HL-60/S4 (cell line): ENCODE measurements at regions not wholly inside any gene's neighbourhood (a gene's known extent, or its start where the extent isn't known, plus 50 kb on each side); places are given as distances from the start of the nearest gene placed in this dataset.

Experiments
- in situ Hi-C: fragments of 300-500 bp; cut with MboI; formaldehyde crosslinking; loops from 2 replicates; pipeline ENCODE4 v1.14.3; 2022; ENCODE audit warnings: low sequenced_read_pairs

- in situ Hi-C loops: no loop called here
Observed at GRCh38 chr7:155138204-155138603, 68.1 kb downstream of the HTR5A start.

- in situ Hi-C loops: no loop called here
Observed at GRCh38 chr7:155141562-155141961, 71.4 kb downstream of the HTR5A start.

- in situ Hi-C loops: no loop called here
Observed at GRCh38 chr7:155143381-155143780, 73.3 kb downstream of the HTR5A start.

- in situ Hi-C loops: no loop called here
Observed at GRCh38 chr7:155144371-155144770, 74.2 kb downstream of the HTR5A start.

GRCh38 chr7:155145477-155146255 lies 75.5 kb downstream of the HTR5A start:
- in situ Hi-C loops: no loop called here

GRCh38 chr7:155147172-155147571 lies 77.0 kb downstream of the HTR5A start:
- in situ Hi-C loops: no loop called here

- in situ Hi-C loops: no loop called here
Observed at GRCh38 chr7:155147624-155148023, 77.5 kb downstream of the HTR5A start.

- in situ Hi-C loops: no loop called here
Observed at GRCh38 chr7:155153676-155154075, 83.6 kb downstream of the HTR5A start.

GRCh38 chr7:155154586-155154985 lies 84.5 kb downstream of the HTR5A start:
- in situ Hi-C loops: no loop called here

- in situ Hi-C loops: no loop called here
Observed at GRCh38 chr7:155161690-155162089, 91.6 kb downstream of the HTR5A start.

- in situ Hi-C loops: no loop called here
Observed at GRCh38 chr7:155162422-155162821, 92.3 kb downstream of the HTR5A start.

GRCh38 chr7:155163696-155164095 lies 93.6 kb downstream of the HTR5A start:
- in situ Hi-C loops: no loop called here

GRCh38 chr7:155164316-155164715 lies 94.2 kb downstream of the HTR5A start:
- in situ Hi-C loops: no loop called here

- in situ Hi-C loops: no loop called here
Observed at GRCh38 chr7:155166108-155166507, 96.0 kb downstream of the HTR5A start.

GRCh38 chr7:155166673-155167370 lies 96.7 kb downstream of the HTR5A start:
- in situ Hi-C loops: no loop called here

- in situ Hi-C loops: no loop called here
Observed at GRCh38 chr7:155167706-155168365, 97.7 kb downstream of the HTR5A start.

- in situ Hi-C loops: no loop called here
Observed at GRCh38 chr7:155168597-155169480, 98.7 kb downstream of the HTR5A start.

GRCh38 chr7:155169498-155170065 lies 99.5 kb downstream of the HTR5A start:
- in situ Hi-C loops: no loop called here

GRCh38 chr7:155170331-155170730 lies 100.2 kb downstream of the HTR5A start:
- in situ Hi-C loops: no loop called here

- in situ Hi-C loops: no loop called here
Observed at GRCh38 chr7:155172141-155172540, 102.0 kb downstream of the HTR5A start.

GRCh38 chr7:155173905-155174304 lies 103.8 kb downstream of the HTR5A start:
- in situ Hi-C loops: no loop called here
